HPDE6-E6E7 (cell line): ENCODE measurements at regions not wholly inside any gene's neighbourhood (a gene's known extent, or its start where the extent isn't known, plus 50 kb on each side); places are given as distances from the start of the nearest gene placed in this dataset.

Experiments
- DNase-seq: peaks from one replicate; pipeline ENCODE4 v3.0.0; 2011; ENCODE audit warnings: missing footprints; ENCODE audit errors: extremely low spot score

- DNase-seq, result no peak
Measured at GRCh38 chr5:56482363-56482762, 249.2 kb upstream of the ANKRD55 start.

DNA sequence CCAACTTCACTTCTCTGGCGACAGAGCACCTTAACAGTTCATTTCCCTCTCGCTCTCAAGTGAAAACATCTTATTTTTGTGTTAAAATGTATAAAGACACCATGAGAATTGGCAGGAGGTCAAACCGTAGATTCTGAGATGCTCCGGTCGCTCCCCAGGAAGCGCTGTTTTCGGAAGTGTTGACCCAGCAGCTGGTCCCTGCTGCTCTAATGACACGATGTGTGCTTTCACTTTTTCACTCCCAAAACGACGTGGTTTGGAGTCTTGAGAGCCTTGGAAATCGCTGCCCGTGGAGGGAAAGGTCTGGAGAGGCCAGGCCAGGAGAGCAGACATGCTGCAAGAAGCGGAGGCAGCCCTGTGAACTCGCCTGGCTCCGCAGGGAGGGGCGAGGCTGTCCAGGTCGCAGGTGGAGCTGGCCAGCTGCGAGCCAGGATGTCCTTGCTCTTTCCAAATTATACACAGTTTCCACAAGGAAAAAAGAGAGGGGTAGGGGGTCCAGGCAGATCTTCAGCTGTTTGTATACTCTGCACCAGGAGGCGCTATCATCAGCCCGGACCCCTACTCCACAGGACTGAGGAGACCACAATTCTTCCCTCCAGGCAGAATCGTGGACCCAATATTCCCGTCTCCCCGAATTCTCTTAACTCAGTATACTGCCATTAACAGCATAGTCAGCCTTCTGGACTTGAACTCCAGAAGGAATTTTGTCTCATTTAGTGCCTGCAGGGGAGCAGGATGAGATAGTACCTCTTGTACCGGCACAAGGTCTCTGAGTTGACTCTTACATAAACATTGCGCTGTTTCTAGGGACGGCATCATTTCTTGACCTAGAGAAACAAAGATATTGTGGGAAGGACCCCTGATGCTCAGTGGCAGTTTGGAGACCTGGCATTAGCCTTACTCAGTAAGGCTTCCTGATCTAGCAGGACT is 248.6 kb upstream of the ANKRD55 start:
- DNase-seq, result peak; percentile 28

- peak; percentile 36 for DNase-seq
Measured at GRCh38 chr5:56480705-56481427, 247.7 kb upstream of the ANKRD55 start.

DNA sequence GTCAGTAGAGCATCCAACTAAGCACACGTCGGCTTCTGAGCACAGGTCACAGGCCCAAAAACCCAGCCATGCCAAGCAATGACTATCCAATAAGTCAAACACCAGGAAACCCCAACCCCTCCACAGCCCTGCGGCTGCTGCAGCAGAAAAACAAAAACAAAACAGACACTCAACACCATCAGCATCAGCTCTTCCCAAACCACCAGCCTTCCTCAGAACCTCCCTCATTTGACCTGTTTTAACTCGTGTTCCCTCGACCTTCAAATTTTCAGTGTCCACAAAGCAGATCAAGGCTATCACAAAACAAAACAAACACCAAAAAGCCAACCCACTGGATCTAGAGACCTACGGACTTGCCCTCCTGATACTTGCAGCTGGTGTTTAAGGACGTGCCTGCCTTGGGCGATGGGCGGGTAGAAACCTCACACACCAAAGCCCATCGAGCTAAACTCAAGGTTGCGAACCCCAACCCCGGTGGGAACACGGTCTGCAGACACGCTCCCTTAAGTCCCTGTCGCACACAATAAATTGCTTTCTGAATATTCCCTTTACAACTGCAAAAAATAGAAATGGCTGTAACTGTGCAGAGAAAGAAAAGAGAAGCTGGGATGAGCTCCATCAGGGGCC is 247.1 kb upstream of the ANKRD55 start:
- DNase-seq, result no peak

DNA sequence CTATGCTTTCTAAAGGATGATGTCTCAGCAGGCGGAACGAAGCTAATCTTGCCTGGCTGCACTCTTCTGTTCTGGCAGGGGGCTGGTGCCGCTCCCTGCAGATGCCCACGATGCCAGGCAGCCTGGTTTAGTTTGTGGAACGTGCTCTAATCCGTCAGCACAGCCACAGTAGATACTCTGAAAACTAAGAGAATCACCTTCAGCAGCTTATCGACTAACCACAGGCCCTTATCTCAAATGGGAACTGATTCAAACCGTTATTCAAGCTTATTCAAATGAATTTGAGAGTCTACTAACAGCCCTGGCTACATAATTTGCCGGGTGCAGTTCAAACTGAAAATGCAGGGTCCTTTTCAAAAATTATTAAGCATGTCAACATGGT is 246.6 kb upstream of the ANKRD55 start:
- DNase-seq, result no peak

GRCh38 chr5:56479126-56479525 is 246.0 kb upstream of the ANKRD55 start:
- no peak for DNase-seq

DNA sequence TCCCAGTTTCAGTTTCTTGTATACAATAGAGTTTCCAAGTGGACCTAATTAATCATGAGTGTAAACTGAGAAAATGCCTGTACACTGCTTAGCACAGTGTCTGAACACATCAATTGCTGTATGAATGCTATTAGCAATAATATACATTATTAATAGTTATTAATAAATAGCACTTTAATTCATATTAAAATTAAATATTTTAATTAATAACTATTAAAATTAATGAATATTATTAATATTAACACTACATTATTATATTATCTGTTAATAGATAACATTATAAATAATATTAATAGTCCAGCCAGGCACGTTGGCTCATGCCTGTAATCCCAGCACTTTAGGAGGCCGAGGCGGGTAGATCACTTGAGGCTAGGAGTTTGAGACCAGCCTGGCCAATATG is 244.9 kb upstream of the ANKRD55 start:
- no peak for DNase-seq

GRCh38 chr5:56476487-56476856 is 243.3 kb upstream of the ANKRD55 start:
- DNase-seq, result no peak

- DNase-seq, result no peak
Measured at GRCh38 chr5:56475689-56476486, 242.8 kb upstream of the ANKRD55 start.

DNA sequence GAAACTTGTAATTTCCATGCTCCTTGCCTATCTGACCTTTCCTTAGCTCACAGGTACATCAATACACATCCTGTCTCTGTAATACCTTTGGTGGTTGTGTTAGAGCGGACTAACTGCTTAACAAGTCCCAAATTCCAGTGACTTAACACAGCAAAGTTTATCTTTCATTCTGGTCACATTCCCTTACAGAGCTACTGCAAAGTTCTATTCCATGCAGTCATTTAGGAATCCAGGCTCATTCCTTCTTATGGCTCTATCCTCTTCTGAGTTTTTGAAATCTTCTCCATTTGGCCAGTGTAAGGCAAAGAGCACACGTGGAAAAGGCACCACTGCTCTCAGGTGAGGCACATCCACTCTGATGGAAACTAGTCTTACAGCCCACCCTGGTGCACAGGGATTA is 238.6 kb upstream of the ANKRD55 start:
- no peak for DNase-seq

- no peak for DNase-seq
Measured at GRCh38 chr5:56470007-56470406, 236.9 kb upstream of the ANKRD55 start.

DNA sequence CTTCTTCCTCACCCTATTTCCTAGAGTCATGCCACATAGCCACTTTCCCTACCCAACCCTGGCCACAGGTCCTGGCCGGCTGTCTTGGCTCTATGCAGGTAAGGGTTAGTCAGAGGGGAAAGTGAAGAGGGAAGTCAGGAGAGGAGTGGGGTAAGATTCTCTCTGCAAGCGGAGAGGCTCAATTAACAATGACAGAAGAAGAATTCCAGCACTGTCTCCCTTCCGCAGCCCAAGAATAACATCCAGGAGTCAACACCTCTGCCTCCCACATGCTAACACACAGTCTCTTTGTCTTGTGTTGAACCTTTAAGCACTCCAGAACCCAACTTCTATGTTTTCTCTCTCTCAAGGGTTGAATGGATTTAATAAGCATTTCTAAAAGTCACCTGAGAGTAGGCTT is 235.1 kb upstream of the ANKRD55 start:
- no peak for DNase-seq

GRCh38 chr5:56467176-56467717 is 234.1 kb upstream of the ANKRD55 start:
- no peak for DNase-seq

DNA sequence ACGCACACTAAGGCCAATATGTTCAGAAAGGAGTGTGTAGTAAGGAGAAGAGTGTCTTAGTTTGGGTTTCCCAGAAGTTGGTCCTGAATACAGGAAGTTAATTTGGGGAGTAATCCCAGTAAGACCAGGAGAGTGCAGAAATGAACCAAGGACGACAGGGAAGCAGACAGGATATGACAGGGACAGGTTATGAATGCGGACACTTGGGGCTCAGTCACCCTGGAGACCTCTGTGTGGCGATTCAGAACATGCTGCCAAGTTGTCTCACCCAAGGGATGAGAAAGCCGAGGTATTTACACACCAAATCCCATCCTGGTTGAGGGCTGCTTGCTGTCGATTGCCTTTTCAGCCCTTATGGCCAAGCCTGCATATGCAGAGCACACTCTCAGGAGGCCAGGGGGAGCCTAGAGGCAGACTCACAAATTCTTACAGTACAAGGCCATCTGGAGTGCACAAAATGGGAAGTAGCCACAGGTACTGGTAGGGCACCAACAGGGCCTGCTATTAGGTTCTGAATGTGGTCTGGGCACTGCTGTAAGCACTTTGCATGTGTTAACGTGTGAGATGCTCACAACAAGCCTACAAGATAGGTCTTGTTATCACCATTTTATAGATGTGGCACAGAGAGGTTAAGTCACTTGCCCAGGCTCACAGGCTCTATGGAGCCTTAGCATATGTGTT is 233.1 kb upstream of the ANKRD55 start:
- DNase-seq, result no peak

DNA sequence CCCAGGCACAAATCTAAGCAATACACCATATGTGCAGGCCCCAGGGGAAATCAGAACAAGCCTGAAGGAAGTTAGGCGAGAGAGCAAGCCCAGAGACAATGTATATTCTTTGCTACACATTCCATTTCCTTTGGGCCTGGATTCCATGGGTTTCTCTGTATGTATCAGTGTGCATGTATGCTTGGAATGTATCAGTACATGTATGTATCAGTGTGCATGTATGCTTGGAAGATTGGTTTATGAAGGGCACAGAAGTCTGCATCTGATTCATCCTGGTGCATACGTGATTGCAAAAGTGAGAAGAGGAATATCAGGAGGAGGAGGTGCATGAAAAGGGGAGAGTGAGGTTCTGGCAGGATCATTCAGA is 232.6 kb upstream of the ANKRD55 start:
- DNase-seq, result no peak

DNA sequence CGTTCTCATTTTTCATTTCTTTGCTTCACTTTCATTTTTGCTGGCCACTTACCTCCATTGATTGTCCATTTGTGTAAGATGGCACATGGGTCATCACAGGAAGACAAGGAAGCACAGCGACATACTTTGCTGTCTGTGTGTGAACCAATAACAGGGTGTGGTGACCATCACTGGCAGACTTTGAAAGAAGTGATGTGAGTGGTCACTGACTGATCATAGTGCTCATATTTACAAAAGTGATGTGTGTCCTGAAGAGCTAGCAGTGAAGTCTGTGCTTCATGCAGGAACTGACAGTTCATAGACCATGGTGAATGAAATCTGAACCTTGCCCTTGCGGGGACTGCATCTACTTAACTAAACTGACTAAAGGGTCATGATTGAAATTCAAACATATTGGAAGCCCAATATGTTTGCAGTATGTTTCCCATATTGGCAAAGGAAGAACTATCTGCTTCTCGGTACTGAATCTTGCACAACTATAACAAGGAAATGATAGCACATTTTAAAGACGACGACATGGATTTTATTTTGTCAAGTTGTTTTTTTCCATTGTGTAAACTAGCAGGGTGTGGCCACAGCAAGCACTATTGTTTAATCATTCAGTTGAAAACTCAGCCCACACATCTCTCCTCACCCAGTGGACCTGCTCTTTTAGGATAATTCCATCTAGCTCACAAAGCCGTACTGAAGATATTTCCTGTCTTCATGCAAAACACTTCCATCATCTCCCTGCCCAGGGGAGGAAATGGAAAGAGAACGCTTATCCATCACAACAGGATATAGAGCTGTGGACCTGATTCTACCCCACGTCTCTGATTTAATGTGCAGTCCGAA is 232.0 kb upstream of the ANKRD55 start:
- DNase-seq, result no peak

DNA sequence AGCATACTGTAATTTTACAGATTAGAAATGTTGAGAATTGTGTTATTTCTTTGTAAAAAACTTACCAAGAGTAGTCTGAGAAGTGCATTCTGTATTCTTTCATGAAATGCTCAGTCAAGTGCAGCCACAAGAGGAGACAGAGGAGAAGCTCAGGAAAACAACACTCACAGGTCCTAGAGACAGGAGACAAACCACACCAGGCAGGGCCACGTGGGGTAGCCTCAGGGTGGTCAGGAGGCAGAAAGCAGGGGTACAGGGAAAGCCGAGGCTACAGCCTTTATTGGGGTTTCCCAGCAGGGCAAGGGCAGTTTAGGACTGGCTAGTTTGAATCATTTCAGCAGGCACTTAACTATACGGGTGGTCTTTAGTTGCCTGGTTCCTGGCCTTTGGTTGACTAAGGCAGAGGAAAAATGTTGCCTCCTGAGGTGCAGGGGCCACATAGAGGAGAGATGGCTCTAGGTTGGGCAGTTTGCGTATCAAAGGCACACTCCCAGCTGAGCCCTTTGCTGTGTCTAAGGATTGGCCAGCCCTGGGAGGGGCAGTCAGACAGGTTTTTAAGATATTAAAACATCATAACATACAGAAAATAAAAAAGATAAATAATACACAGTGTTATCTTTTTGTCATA is 230.9 kb upstream of the ANKRD55 start:
- no peak for DNase-seq

DNA sequence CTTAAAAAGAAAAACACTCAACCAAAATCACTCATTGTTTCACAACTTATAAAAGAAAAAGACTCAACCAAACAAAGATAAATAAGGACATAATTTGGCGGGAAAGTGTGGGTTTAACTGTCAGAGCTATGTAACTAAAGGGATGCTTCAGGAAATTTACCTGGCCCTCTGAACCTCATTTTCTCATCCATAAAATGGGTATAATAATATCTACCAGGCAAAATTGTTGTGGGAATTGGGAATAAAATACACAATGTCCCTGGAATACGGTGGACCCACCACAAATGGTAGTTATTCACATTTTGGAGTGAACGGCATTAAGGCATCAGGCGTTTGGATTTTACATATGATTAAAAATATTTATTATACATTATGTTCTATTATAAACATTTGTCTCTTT is 228.5 kb upstream of the ANKRD55 start:
- DNase-seq, result no peak

DNA sequence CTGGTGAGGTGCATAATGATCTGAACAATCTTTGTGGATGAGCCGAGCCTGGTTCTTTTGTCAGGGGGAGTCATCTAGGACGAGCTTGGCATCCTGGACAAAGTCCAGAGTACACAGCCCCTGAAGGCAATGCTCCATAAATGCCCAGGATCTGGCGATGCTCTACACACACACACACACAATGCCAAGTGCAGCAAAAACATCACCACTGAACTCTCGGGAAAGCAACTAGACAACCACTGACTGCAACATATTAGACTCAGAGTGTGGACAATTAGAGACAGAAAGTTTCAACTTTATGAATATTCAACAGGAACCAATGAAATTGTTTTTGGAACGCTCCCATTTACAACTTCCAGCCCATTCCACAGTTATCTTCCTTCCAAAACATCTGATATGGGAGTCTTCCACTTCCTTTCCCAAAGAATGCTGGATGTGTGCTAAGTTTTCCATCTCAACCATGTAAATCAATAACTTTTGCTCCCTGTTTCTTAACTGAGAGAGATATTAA is 227.6 kb upstream of the ANKRD55 start:
- no peak for DNase-seq

DNA sequence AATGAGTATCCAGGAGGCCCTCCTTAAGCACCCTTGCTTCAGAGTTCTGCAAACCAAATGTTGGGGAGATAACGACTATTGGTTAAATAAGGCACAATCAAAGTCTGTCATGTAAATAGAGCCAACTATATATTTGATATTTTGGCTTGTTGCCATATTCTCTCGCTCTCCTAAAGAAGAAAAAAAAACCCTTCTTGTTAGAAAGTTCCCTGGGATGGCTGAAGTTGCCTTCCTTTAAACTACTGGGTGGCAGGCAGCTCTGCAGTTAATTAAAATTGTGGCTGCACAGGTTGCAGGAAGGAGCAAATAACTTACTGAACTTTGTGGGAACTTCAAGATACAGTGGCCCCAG is 227.0 kb upstream of the ANKRD55 start:
- no peak for DNase-seq
